Endothelial cell (in vitro differentiated cells): ENCODE measurements at regions not wholly inside any gene's neighbourhood (a gene's known extent, or its start where the extent isn't known, plus 50 kb on each side); places are given as distances from the start of the nearest gene placed in this dataset.

ENCODE experiments used
- DNase-seq: peaks from one replicate; pipeline ENCODE4 v3.0.0; 2021; ENCODE audit warnings: low spot score
- H3K27ac Mint-ChIP-seq: one replicate; pipeline ENCODE4 v1.8.0; 2021; ENCODE audit warnings: mixed read lengths, inconsistent platforms; ENCODE audit not compliant: unreplicated experiment
- H3K27me3 Mint-ChIP-seq: one replicate; pipeline ENCODE4 v1.8.0; 2021; ENCODE audit warnings: mild to moderate bottlenecking, moderate library complexity, mixed read lengths, inconsistent platforms; ENCODE audit not compliant: unreplicated experiment
- H3K36me3 Mint-ChIP-seq: one replicate; pipeline ENCODE4 v1.8.0; 2021; ENCODE audit warnings: mild to moderate bottlenecking, low read depth, mixed read lengths, inconsistent platforms; ENCODE audit not compliant: unreplicated experiment
- H3K4me1 Mint-ChIP-seq: one replicate; pipeline ENCODE4 v1.8.0; 2021; ENCODE audit warnings: mild to moderate bottlenecking, mixed read lengths, inconsistent platforms; ENCODE audit not compliant: unreplicated experiment
- H3K4me3 Mint-ChIP-seq: one replicate; pipeline ENCODE4 v1.8.0; 2021; ENCODE audit warnings: mild to moderate bottlenecking, mixed read lengths, inconsistent platforms; ENCODE audit not compliant: unreplicated experiment
- H3K9me3 Mint-ChIP-seq: one replicate; pipeline ENCODE4 v1.8.0; 2021; ENCODE audit warnings: mixed read lengths, inconsistent platforms; ENCODE audit not compliant: unreplicated experiment
- CTCF ChIP-seq: fragments of 200-600 bp; sonication (generic); IDR thresholded peaks from one replicate; pipeline ENCODE4 v1.5.0; 2021; ENCODE audit warnings: antibody characterized with exemption; ENCODE audit not compliant: unreplicated experiment

DNA sequence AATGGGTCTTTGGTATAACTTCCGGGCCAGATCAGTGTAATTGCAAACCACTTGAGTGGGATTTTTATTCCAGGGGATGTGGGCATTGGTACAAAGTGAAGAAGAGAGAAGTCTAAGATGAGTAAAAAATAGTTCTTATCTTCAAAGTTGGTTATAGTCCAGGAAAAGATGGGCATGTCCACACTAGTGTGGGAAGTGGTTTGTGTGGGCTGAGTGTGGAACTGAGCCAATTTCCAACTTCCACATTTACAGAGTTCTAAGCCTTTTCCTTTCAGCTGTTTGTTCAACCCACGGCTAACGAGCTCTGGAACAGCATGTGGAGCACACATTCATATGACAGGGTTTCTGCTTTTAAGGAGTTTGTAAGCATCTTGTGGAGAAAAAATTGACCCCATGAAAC is 72.3 kb upstream of the IFNGR1 start:
- Mint-ChIP-seq H3K27ac (no peak overlapping the region), H3K27me3 (no peaks in the 10 kb centered on the region), H3K4me1 (peaks cover 8% of the 10 kb centered on the region), H3K4me3 (no peak overlapping the region), H3K9me3 (no peaks in the 10 kb centered on the region), H3K36me3 (no peaks in the 10 kb centered on the region)
- TF ChIP-seq CTCF, result no peak
- no peak for DNase-seq

GRCh38 chr6:137290601-137291261 is 71.5 kb upstream of the IFNGR1 start:
- TF ChIP-seq CTCF, result no peak
- no peaks in the 10 kb centered on the region for H3K36me3 Mint-ChIP-seq
- no peak overlapping the region for H3K4me3 Mint-ChIP-seq
- no peak for DNase-seq
- H3K4me1 Mint-ChIP-seq, result peaks cover 2% of the 10 kb centered on the region
- H3K27me3 Mint-ChIP-seq, result no peaks in the 10 kb centered on the region
- no peak overlapping the region for H3K27ac Mint-ChIP-seq
- H3K9me3 Mint-ChIP-seq, result no peaks in the 10 kb centered on the region

DNA sequence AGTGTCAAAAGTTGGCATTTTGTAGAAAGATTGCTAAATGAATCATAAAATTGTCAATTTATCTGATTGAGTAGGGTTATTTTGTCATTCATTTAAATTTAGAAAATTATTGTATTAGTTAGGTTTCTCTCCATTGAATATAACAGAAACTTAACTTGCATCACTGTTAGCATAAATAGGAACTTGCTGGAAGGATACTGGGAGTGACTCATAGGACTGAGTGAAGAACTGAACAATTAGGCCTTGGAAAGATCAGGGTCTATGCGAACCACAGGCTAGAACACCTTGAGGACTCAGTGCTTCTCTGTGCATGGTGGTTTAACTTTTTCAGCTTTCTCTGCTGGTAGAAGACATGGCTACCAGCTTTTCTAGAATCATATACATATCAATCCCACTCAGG is 67.7 kb upstream of the IFNGR1 start:
- Mint-ChIP-seq H3K27ac (no peak overlapping the region), H3K27me3 (peaks cover 7% of the 10 kb centered on the region), H3K9me3 (no peaks in the 10 kb centered on the region), H3K4me1 (no peaks in the 10 kb centered on the region), H3K36me3 (no peaks in the 10 kb centered on the region), H3K4me3 (no peak overlapping the region)
- no peak for TF ChIP-seq CTCF
- DNase-seq, result no peak

- Mint-ChIP-seq H3K4me1 (no peaks in the 10 kb centered on the region), H3K27me3 (peaks cover 7% of the 10 kb centered on the region), H3K4me3 (no peak overlapping the region), H3K9me3 (no peaks in the 10 kb centered on the region), H3K36me3 (no peaks in the 10 kb centered on the region), H3K27ac (no peak overlapping the region)
- no peak for TF ChIP-seq CTCF
- no peak for DNase-seq
Measured at GRCh38 chr6:137286368-137286767, 67.2 kb upstream of the IFNGR1 start.

- peaks cover 3% of the 10 kb centered on the region for H3K4me1 Mint-ChIP-seq
- no peaks in the 10 kb centered on the region for H3K36me3 Mint-ChIP-seq
- no peak for TF ChIP-seq CTCF
- no peaks in the 10 kb centered on the region for H3K9me3 Mint-ChIP-seq
- no peak overlapping the region for H3K27ac Mint-ChIP-seq
- no peak overlapping the region for H3K4me3 Mint-ChIP-seq
- DNase-seq, result no peak
- H3K27me3 Mint-ChIP-seq, result peaks cover 7% of the 10 kb centered on the region
Measured at GRCh38 chr6:137284811-137285110, 65.6 kb upstream of the IFNGR1 start.
